Stimulated activated CD4-positive, alpha-beta T cell treated with anti-CD3 and anti-CD28 coated beads, Interleukin-2, amount 100 ng/mL, for 4 hours (primary cell): ENCODE measurements at regions not wholly inside any gene's neighbourhood (a gene's known extent, or its start where the extent isn't known, plus 50 kb on each side); places are given as distances from the start of the nearest gene placed in this dataset.
"Not testable (repeated sequence)": the region's sequence is repeated elsewhere in the genome, so short reads cannot be mapped to it uniquely, and the experiment has no call there.

Experiments
- DNase-seq: peaks from one replicate; pipeline ENCODE4 v3.0.0-alpha.2; 2020; ENCODE audit warnings: low read depth

DNA sequence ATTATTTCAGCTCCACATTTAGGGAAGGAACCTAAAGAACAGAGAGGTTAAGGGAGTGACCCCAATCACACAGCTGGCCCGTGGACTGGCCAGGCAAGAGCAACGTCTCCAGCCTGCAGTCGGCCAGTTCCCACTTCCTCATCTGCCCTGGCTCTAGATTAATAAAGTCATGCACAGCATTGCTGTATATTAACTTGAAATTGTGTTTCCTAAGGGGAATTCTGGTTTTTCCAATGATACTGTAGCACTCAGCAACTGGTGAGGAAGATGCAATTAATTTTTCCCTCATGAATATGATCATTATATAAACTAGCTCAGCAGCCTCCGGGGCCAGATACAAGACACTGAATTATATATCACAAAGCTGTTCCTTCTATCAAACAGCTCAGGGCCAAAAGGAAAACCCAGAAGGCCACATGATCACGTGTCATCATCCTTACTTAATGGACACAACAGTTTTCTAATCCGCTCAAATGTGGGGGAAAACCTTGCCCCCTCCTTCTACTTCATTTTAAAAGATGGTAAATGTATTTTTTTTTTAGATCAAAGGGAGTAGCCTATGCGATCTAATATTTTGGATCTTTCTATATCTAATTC, 295.3 kb upstream of the PRKCQ start:
- DNase-seq = no peak

- DNase-seq = no peak
These were observed 291.1 kb upstream of the PRKCQ start for GRCh38 chr10:6871128-6871527.

GRCh38 chr10:6868036-6868725, 288.1 kb upstream of the PRKCQ start:
- no peak for DNase-seq

DNA sequence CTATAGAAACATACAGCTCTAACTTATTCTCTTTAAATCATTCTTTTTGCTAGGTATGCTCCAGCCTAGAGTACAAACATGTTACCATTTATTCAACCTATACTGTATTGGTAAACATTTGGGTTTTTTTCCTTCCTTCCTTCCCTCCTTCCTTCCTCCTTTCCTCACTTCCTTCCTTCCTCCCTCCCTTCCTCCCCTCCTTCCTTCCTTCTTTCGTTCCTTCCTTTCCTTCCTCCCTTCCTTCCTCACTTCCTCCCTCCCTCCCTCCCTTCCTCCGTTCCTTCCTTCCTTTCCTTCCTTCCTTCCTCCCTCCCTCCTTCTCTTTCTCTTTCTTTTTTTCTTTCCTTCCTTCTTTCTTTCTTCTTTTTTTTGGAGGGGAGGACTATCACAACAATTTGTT, 286.7 kb upstream of the PRKCQ start:
- no peak for DNase-seq

GRCh38 chr10:6864142-6864541, 284.1 kb upstream of the PRKCQ start:
- DNase-seq = no peak

GRCh38 chr10:6863381-6863780, 283.3 kb upstream of the PRKCQ start:
- DNase-seq = no peak

DNA sequence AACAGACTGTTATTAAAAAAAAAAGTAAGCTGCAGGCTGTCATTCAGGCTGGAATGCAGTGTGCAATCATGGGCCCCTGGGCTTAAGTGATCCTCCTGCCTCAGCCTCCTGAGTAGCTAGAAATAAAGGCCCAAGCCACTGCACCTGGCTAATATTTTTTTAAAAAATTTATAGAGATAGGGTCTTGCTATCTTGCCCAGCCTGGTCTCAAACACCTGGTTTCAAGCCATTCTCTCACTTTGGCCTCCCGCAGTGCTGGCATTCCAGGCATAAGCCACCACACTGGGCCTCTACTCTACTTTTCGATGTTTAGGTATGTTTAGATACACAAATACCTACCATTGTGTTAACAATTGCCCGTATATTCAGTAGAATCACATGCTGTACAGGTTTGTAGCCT, 270.4 kb upstream of the PRKCQ start:
- no peak for DNase-seq

- DNase-seq = no peak
These were observed 267.5 kb upstream of the PRKCQ start for GRCh38 chr10:6847561-6847960.

DNA sequence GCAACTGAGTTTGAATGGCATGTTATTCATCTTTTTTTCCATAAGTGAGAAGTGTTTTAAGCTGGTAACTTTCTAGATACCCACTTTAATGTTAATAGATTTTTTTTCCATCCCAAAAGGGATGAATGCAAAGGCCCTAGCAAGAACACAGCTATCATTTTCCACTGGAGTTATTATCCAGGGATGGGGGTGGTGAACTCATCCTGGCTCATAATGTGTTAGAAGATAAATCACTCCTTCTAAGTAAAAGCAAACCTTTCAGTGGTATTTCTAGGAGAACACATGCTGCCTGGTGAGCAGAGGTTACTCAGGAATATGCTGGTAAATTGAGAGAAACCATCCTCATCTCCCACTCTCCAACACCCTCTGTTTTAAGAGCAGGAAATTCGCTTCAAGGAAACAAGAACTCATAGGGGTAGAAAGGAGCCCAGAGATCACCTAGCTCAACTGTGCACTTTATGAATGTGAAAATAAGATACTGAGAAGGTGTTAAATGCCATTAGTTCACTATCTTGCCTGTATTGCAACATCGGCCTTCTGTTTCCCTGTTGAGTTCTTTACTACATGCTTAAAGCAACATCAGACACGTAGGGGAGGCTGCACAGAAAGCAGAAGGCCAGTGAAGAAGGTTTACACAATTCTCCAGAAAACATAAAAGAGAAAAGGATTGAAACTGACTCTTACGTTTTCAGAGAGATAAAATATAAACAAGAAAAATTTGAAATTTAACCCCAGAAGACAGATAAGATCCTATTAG, 264.0 kb upstream of the PRKCQ start:
- DNase-seq = no peak

DNA sequence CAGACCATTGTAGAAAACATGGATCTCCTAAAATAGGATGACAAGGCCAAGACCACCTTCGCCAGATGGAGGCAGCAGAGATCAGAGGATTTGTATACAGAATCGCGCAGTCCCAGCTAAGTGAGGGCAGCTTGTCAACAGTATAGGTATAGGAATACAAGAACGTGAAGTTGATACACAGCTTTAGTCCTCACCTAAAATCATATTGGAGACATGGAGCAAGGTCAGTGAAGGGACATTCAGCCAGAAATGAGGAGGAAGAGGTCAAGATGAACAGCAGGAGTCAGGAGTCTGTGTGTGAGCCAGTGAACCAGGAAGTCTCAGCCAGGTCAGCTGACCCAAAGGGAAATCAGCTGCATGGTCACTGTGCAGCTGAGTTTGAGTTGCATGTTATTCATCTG, 263.4 kb upstream of the PRKCQ start:
- DNase-seq = no peak

DNA sequence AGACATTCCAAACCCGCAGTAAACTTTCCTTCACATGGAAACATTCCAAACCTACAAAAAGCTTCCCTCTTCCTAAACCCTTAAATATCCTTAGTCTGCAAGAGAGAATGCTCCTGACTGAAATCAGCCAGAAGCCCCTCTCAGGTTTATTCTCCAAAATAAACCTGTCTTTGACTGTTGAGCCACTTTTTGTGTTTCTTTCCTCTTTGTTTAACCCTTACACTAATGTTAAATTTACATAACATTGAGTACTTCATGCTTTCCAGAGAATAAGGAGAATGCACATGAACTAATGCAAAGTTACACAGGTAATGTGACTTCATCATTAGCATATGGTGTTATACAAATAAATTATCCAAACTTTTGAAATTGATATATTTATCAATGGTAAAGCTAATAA, 262.6 kb upstream of the PRKCQ start:
- DNase-seq = no peak

DNA sequence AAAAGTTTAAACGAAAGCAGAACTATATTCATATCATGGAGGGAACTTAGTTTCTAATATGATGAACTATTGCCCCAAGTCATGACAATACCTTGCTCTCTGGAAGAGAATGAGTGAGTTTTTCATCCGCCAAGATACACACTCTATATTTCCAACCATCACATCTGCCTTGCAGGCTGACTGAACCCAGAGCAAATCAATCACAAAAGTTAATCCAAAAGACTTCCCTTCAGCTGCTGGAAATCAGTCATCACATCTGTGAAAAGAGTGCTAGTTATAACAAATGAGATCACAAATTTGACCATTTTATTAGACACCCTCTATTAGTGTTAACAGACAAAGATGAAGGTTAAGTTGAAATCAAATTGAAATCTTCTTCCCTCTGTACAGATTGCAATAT, 261.7 kb upstream of the PRKCQ start:
- no peak for DNase-seq

DNA sequence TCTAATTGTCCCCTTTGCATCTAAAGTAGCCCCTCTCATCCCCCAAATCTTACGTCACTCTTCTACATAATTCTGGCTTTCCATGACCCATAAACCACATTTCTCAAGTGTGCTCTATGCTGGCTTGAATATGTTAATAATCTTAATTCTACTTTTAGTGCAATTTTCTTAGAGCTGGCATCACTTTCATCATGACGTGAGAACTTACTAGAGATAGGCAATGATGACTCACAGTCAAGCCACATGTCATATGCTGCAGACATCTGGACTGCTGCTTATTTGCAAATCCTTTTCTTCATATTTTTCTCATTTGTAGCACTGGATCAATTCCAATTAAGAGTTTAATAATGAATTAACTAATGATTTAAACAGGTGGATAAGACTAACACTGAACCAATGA, 260.7 kb upstream of the PRKCQ start:
- no peak for DNase-seq

DNA sequence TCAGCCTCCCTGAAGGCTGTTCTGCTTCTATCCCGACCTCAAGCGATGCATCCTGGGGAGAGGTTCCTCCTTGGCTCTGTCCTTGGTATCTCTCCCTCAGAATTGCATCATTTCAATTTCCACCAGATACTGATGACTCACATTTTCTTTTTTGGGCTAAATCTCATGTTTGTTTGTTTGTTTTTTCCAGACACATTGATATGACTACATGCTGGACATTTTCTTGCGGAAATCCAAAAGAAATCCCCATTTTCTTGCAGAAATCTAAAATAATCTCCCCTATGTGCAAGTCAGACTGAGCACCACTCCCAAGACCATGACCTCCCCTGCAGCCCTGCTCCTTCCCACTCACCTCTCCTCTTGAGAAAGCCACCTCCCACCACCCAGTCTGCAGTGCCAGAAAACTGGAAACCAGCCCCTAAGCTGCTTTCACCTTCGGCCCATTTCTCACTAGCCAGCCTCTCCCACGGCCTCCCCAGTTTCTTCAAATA, 260.2 kb upstream of the PRKCQ start:
- no peak for DNase-seq

GRCh38 chr10:6838118-6838517, 258.0 kb upstream of the PRKCQ start:
- DNase-seq = no peak

DNA sequence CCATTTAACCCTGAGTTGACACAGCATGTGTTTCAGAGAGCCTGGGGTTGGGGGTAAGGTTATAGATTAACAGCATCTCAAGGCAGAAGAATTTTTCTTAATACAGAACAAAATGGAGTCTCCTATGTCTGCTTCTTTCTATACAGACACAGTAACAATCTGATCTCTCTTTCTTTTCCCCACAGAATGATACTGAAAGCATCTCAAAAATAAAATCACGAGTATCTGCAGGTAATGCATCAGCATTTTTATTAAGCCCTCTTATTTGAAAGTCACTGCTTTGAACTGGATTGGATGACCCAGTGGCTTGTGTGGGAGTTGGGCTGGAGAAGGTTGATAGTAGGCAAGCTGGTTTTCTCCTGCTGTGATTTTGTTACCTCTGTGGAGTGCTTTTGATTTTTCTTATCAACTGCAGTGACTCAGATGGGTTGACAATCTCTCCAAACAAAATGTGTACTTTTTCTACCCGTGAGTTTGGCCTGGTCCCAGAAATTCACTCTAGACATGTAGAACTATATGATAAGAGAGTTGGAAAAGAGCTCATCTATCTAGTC, 253.5 kb upstream of the PRKCQ start:
- DNase-seq = no peak

- DNase-seq = not testable (repeated sequence)
These were observed 250.9 kb upstream of the PRKCQ start for GRCh38 chr10:6830981-6831380.

DNA sequence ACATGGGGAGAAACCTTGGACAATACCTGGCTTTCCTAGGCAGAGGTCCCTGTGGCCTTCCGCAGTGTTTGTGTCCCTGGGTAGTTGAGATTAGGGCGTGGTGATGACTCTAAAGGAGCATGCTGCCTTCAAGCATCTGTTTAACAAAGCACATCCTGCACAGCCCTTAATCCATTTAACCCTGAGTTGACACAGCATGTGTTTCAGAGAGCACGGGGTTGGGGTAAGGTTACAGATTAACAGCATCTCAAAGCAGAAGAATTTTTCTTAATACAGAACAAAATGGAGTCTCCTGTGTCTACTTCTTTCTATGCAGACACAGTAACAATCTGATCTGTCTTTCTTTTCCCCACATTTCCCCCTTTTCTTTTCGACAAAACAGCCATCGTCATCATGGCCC, 244.7 kb upstream of the PRKCQ start:
- DNase-seq = not testable (repeated sequence)

DNA sequence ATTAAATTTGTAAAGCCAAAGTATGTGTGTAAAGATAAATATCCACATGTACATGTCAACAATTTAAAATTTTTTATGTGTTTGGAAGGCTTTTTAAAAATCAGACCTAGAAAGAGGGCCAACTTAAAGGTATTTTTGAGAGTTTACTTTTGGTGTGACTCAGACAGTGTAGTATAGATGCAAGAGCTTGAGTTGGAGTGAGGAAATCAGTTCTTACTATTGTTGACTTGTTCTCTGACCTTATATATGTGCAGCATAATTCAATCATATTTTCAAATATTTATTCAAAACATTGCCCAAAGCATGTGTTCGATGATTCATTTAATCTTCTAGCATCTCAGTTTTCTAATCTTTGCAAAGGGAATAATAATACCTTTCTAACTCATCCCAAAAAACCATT, 243.7 kb upstream of the PRKCQ start:
- no peak for DNase-seq

GRCh38 chr10:6819301-6819700, 239.2 kb upstream of the PRKCQ start:
- no peak for DNase-seq

DNA sequence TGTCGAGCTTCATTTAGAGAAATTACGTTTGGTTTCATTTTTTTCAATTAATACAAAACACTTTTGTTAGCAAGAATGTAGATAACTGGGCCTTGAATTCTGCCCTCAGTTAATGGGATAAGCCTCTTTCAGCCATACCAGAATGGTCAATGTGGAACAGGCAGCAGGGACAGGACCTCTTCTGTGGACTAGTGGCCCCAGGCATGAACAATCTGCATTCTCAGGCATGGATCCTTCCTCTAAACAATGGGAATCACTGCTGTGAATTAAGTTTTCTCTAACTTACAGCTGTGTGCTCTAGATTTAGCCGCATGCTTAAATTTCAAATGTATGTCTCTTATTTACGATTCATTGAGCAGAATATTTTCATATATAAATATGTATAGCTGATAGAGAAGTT, 237.7 kb upstream of the PRKCQ start:
- DNase-seq = no peak

DNA sequence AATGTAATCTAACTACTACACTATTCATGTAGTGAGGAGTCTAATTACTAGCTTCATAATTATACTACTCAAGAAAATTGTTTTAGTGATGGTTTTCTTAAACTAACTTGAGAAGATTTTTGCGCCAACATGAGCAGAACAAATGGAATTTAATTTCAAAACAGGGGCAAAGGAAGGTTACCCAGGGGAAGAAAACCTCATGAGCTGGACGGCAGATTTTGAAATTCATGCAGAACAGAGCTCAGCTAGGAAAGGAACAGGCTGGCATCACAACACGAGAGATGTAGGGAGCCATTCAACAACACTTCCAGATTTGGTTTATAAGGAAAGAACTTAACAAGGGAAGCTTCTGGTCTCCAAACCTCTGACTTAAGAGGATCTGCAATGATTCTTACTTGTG, 235.3 kb upstream of the PRKCQ start:
- DNase-seq = no peak

GRCh38 chr10:6813856-6814255, 233.8 kb upstream of the PRKCQ start:
- no peak for DNase-seq
